ENCODE measurements at regions not wholly inside any gene's neighbourhood (a gene's known extent, or its start where the extent isn't known, plus 50 kb on each side); places are given as distances from the start of the nearest gene placed in this dataset.

GRCh38 chr4:24423670-24424069 lies 160.7 kb downstream of the DHX15 start:
- POLR2A ChIA-PET = no interaction called here
- intact Hi-C loops (cut with micrococcal nuclease) = no loop called here
- ATAC-seq = no peak
- no peak for DNase-seq
- Mint-ChIP-seq H3K27me3 (peaks cover 6% of the 10 kb centered on the region), H3K9me3 (no peaks in the 10 kb centered on the region), H3K36me3 (ENCODE audit: low read depth) (no peaks in the 10 kb centered on the region), H3K27ac (no peak overlapping the region), H3K4me3 (no peak overlapping the region), H3K4me1 (ENCODE audit: low read depth) (no peaks in the 10 kb centered on the region)
- CTCF ChIA-PET = no interaction called here
- TF ChIP-seq, protein P1, sequence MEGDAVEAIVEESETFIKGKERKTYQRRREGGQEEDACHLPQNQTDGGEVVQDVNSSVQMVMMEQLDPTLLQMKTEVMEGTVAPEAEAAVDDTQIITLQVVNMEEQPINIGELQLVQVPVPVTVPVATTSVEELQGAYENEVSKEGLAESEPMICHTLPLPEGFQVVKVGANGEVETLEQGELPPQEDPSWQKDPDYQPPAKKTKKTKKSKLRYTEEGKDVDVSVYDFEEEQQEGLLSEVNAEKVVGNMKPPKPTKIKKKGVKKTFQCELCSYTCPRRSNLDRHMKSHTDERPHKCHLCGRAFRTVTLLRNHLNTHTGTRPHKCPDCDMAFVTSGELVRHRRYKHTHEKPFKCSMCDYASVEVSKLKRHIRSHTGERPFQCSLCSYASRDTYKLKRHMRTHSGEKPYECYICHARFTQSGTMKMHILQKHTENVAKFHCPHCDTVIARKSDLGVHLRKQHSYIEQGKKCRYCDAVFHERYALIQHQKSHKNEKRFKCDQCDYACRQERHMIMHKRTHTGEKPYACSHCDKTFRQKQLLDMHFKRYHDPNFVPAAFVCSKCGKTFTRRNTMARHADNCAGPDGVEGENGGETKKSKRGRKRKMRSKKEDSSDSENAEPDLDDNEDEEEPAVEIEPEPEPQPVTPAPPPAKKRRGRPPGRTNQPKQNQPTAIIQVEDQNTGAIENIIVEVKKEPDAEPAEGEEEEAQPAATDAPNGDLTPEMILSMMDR (IDR thresholded peaks at IDR 0.05) = no peak

GRCh38 chr4:24422644-24423043 lies 161.7 kb downstream of the DHX15 start:
- Mint-ChIP-seq H3K27me3 (peaks cover 5% of the 10 kb centered on the region), H3K36me3 (ENCODE audit: low read depth) (no peaks in the 10 kb centered on the region), H3K27ac (no peak overlapping the region), H3K4me1 (ENCODE audit: low read depth) (no peaks in the 10 kb centered on the region), H3K4me3 (no peak overlapping the region), H3K9me3 (no peaks in the 10 kb centered on the region)
- DNase-seq = no peak
- TF ChIP-seq, protein P1 (IDR thresholded peaks at IDR 0.05) = no peak
- POLR2A ChIA-PET = no interaction called here
- intact Hi-C loops (cut with micrococcal nuclease) = no loop called here
- CTCF ChIA-PET = interaction anchor here (1.7 kb wide), 1 partner anchor 10 kb away, joined by 3 read pairs; no protein-coding TSS in a partner anchor
- ATAC-seq = no peak

- no peaks in the 10 kb centered on the region for H3K36me3 Mint-ChIP-seq (ENCODE audit: low read depth)
- intact Hi-C loops (cut with micrococcal nuclease) = no loop called here
- ChIA-PET POLR2A (no interaction called here), CTCF (interaction anchor here (0.6 to 2.8 kb wide), 12 partner anchors 8 to 1521 kb away, joined by 3 to 8 read pairs (median 4); no protein-coding TSS in a partner anchor)
- H3K27ac Mint-ChIP-seq = no peak overlapping the region
- no peaks in the 10 kb centered on the region for H3K9me3 Mint-ChIP-seq
- H3K4me3 Mint-ChIP-seq = no peak overlapping the region
- TF ChIP-seq, protein P1 (IDR thresholded peaks at IDR 0.05) = peak; percentile 82
- DNase-seq (peak; percentile 74), ATAC-seq (peak; percentile 53)
- peaks cover 5% of the 10 kb centered on the region for H3K27me3 Mint-ChIP-seq
- H3K4me1 Mint-ChIP-seq (ENCODE audit: low read depth) = no peaks in the 10 kb centered on the region
Measured at GRCh38 chr4:24419181-24420034, 164.9 kb downstream of the DHX15 start.

DNA sequence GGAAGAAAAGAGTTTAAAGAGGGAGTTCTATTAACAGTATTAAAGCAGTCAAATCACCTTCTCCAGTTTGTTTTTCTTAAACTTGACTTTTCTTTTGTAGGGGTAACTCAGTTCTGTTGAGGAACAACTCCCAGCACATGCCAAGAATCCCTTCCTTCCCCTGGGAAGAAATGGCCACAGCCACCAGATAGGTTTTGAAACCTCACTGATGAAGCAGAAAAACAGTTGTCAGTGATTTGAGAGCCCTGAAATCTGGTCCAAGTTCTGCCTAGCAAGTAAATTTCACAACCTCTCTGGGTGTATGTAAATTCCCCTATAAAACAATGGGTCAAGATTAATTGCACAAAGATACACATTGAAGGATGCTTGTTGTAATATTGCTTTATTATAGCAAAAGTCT lies 167.1 kb downstream of the DHX15 start:
- intact Hi-C loops (cut with micrococcal nuclease) = no loop called here
- Mint-ChIP-seq H3K4me1 (ENCODE audit: low read depth) (no peaks in the 10 kb centered on the region), H3K27me3 (peaks cover 9% of the 10 kb centered on the region), H3K36me3 (ENCODE audit: low read depth) (no peaks in the 10 kb centered on the region), H3K9me3 (no peaks in the 10 kb centered on the region), H3K27ac (no peak overlapping the region), H3K4me3 (no peak overlapping the region)
- DNase-seq (no peak), ATAC-seq (no peak)
- CTCF ChIA-PET = no interaction called here
- TF ChIP-seq, protein P1 (IDR thresholded peaks at IDR 0.05) = no peak
- POLR2A ChIA-PET = no interaction called here

GRCh38 chr4:24416293-24416692 lies 168.1 kb downstream of the DHX15 start:
- no peak overlapping the region for H3K4me3 Mint-ChIP-seq
- DNase-seq (no peak), ATAC-seq (no peak)
- POLR2A ChIA-PET = no interaction called here
- H3K9me3 Mint-ChIP-seq = no peaks in the 10 kb centered on the region
- CTCF ChIA-PET = no interaction called here
- no peaks in the 10 kb centered on the region for H3K36me3 Mint-ChIP-seq (ENCODE audit: low read depth)
- intact Hi-C loops (cut with micrococcal nuclease) = no loop called here
- H3K27ac Mint-ChIP-seq = no peak overlapping the region
- TF ChIP-seq, protein P1 (IDR thresholded peaks at IDR 0.05) = no peak
- no peaks in the 10 kb centered on the region for H3K4me1 Mint-ChIP-seq (ENCODE audit: low read depth)
- peaks cover 9% of the 10 kb centered on the region for H3K27me3 Mint-ChIP-seq
